Stimulated activated CD8-positive, alpha-beta memory T cell treated with anti-CD3 and anti-CD28 coated beads, Interleukin-4, amount 100 ng/mL, for 1 hour (primary cell): ENCODE measurements at regions not wholly inside any gene's neighbourhood (a gene's known extent, or its start where the extent isn't known, plus 50 kb on each side); places are given as distances from the start of the nearest gene placed in this dataset.
"Not testable (repeated sequence)": the region's sequence is repeated elsewhere in the genome, so short reads cannot be mapped to it uniquely, and the experiment has no call there.

Experiments used
- DNase-seq, 2 donors: peaks; one replicate each; pipeline ENCODE4 v3.0.0-alpha.2; 2020; ENCODE audit warnings: low read depth in 2 of 2, low spot score in 1 of 2

- no peak for DNase-seq
Measured at GRCh38 chr4:66475596-66475995, 805.3 kb upstream of the EPHA5 start.

GRCh38 chr4:66465111-66465510, 794.8 kb upstream of the EPHA5 start:
- DNase-seq = no peak

GRCh38 chr4:66462890-66463289, 792.6 kb upstream of the EPHA5 start:
- DNase-seq = not testable (repeated sequence)

GRCh38 chr4:66451741-66452140, 781.5 kb upstream of the EPHA5 start:
- no peak for DNase-seq

- no peak for DNase-seq
Measured at GRCh38 chr4:66443008-66443407, 772.7 kb upstream of the EPHA5 start.

GRCh38 chr4:66439508-66439907, 769.2 kb upstream of the EPHA5 start:
- DNase-seq = no peak

GRCh38 chr4:66433706-66434105, 763.4 kb upstream of the EPHA5 start:
- DNase-seq = no peak

GRCh38 chr4:66430856-66431255, 760.6 kb upstream of the EPHA5 start:
- DNase-seq = no peak

- no peak for DNase-seq
Measured at GRCh38 chr4:66429276-66429675, 759.0 kb upstream of the EPHA5 start.

GRCh38 chr4:66416425-66416824, 746.1 kb upstream of the EPHA5 start:
- no peak for DNase-seq

GRCh38 chr4:66404141-66404540, 733.9 kb upstream of the EPHA5 start:
- DNase-seq = no peak

GRCh38 chr4:66376921-66377320, 706.6 kb upstream of the EPHA5 start:
- no peak for DNase-seq

- no peak for DNase-seq
Measured at GRCh38 chr4:66376396-66376795, 706.1 kb upstream of the EPHA5 start.

- no peak for DNase-seq
Measured at GRCh38 chr4:66373268-66373667, 703.0 kb upstream of the EPHA5 start.

- no peak for DNase-seq
Measured at GRCh38 chr4:66372706-66373105, 702.4 kb upstream of the EPHA5 start.

GRCh38 chr4:66367043-66367660, 696.9 kb upstream of the EPHA5 start:
- no peak for DNase-seq

- not testable (repeated sequence) for DNase-seq
Measured at GRCh38 chr4:66360395-66360794, 690.1 kb upstream of the EPHA5 start.

GRCh38 chr4:66357316-66357715, 687.0 kb upstream of the EPHA5 start:
- no peak for DNase-seq

- DNase-seq = no peak
Measured at GRCh38 chr4:66355328-66355727, 685.0 kb upstream of the EPHA5 start.

- DNase-seq = no peak
Measured at GRCh38 chr4:66351761-66352160, 681.5 kb upstream of the EPHA5 start.

GRCh38 chr4:66340286-66340893, 670.1 kb upstream of the EPHA5 start:
- no peak for DNase-seq

- no peak for DNase-seq
Measured at GRCh38 chr4:66339007-66339406, 668.7 kb upstream of the EPHA5 start.

GRCh38 chr4:66331761-66332160, 661.5 kb upstream of the EPHA5 start:
- DNase-seq = no peak
